ENCODE measurements at regions not wholly inside any gene's neighbourhood (a gene's known extent, or its start where the extent isn't known, plus 50 kb on each side); places are given as distances from the start of the nearest gene placed in this dataset.

GRCh38 chr3:188062216-188062615 is 91.7 kb upstream of the LPP start:
- H3K4me3 ChIP-seq (ENCODE audit: low read depth, low read length): no peak overlapping the region
- in situ Hi-C loops (cut with HindIII; ENCODE audit: low sequenced_read_pairs): no loop called here
- DNase-seq (ENCODE audit: low read depth): no peak
- no peak for TF ChIP-seq CTCF (IDR thresholded peaks at IDR 0.05; ENCODE audit: low read depth, low read length, missing control alignments)

- TF ChIP-seq CTCF (IDR thresholded peaks at IDR 0.05; ENCODE audit: low read depth, low read length, missing control alignments): no peak
These were observed 89.0 kb upstream of the LPP start for GRCh38 chr3:188064831-188065493.

GRCh38 chr3:188066141-188066540 is 87.8 kb upstream of the LPP start:
- in situ Hi-C loops (cut with HindIII; ENCODE audit: low sequenced_read_pairs): no loop called here
- DNase-seq (ENCODE audit: low read depth): no peak
- no peak for TF ChIP-seq CTCF (IDR thresholded peaks at IDR 0.05; ENCODE audit: low read depth, low read length, missing control alignments)
- no peak overlapping the region for H3K4me3 ChIP-seq (ENCODE audit: low read depth, low read length)

More at GRCh38 chr3:188064831-188065493, 89.0 kb upstream of the LPP start:
- no peak overlapping the region for H3K4me3 ChIP-seq (ENCODE audit: low read depth, low read length)
- DNase-seq (ENCODE audit: low read depth): peak; percentile 26
- in situ Hi-C loops (cut with HindIII; ENCODE audit: low sequenced_read_pairs): no loop called here

DNA sequence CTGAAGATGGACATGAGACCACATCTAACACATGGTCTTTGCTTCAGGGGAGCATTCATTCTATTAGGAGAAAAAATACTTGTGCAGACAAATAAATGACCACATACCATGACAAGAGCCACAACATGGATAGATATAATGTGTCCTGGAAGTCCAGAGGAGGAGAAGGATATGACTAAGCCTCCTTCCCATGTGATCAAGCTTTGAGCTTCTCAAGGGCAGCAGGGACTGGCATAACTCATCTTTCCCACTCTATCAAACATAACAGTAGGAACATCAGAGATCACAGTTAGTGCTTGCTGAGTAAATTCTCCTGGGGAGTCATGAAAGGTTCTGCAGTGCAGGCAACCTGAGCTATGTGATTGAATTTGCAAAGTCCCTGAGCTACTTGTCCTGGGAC is 86.0 kb upstream of the LPP start:
- no peak for DNase-seq (ENCODE audit: low read depth)
- H3K4me3 ChIP-seq (ENCODE audit: low read depth, low read length): no peak overlapping the region
- in situ Hi-C loops (cut with HindIII; ENCODE audit: low sequenced_read_pairs): no loop called here
- TF ChIP-seq CTCF (IDR thresholded peaks at IDR 0.05; ENCODE audit: low read depth, low read length, missing control alignments): no peak

DNA sequence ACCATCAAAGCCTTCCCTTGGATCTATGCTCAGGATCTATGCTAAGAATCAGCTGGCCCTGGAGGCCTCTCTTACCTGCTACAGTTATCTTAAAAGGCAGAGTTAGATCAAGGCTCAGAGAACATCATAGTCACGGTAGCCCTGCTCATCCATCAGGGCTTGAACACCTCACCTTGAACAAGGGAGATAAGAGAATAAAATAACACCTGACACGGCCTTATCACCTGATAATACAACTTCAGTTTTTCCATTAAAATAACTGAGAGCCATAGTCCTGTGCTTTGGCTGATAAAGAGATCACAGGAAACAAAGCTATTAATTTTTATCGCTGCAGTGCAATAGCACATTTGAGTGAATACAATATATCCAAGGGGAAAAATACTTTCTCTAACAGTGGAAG is 85.6 kb upstream of the LPP start:
- DNase-seq (ENCODE audit: low read depth): no peak
- no peak for TF ChIP-seq CTCF (IDR thresholded peaks at IDR 0.05; ENCODE audit: low read depth, low read length, missing control alignments)
- in situ Hi-C loops (cut with HindIII; ENCODE audit: low sequenced_read_pairs): no loop called here
- no peak overlapping the region for H3K4me3 ChIP-seq (ENCODE audit: low read depth, low read length)

GRCh38 chr3:188071636-188072035 is 82.3 kb upstream of the LPP start:
- TF ChIP-seq CTCF (IDR thresholded peaks at IDR 0.05; ENCODE audit: low read depth, low read length, missing control alignments): no peak
- in situ Hi-C loops (cut with HindIII; ENCODE audit: low sequenced_read_pairs): no loop called here
- H3K4me3 ChIP-seq (ENCODE audit: low read depth, low read length): no peak overlapping the region
- DNase-seq (ENCODE audit: low read depth): no peak

All from astrocyte of the cerebellum (primary cell).